Mesenchymal stem cell (in vitro differentiated cells and primary cell): ENCODE measurements at regions not wholly inside any gene's neighbourhood (a gene's known extent, or its start where the extent isn't known, plus 50 kb on each side); places are given as distances from the start of the nearest gene placed in this dataset.

Experiments
- DNase-seq: peaks from one replicate; pipeline ENCODE4 v3.0.0-alpha.2; 2013
- H2AFZ ChIP-seq: one replicate; pipeline ENCODE4 v1.6.1; 2013; ENCODE audit warnings: low read depth, mild to moderate bottlenecking, control low read depth, inconsistent platforms, low read length, moderate library complexity
- H2AK5ac ChIP-seq: 2 replicates; pipeline ENCODE4 v1.6.1; 2013; ENCODE audit warnings: low read length, moderate library complexity, mild to moderate bottlenecking, inconsistent platforms; ENCODE audit not compliant: severe bottlenecking
- H2BK120ac ChIP-seq: one replicate; pipeline ENCODE4 v1.6.1; 2013; ENCODE audit warnings: low read depth, mild to moderate bottlenecking, inconsistent platforms, low read length, moderate library complexity
- H2BK12ac ChIP-seq, 2 experiments: one replicate each; pipeline ENCODE4 v1.6.1; 2013; ENCODE audit warnings: inconsistent platforms in 2 of 2, low read length in 2 of 2, mild to moderate bottlenecking in 2 of 2, moderate library complexity in 2 of 2, control low read depth in 1 of 2
- H2BK15ac ChIP-seq: one replicate; pipeline ENCODE4 v1.6.1; 2013; ENCODE audit warnings: mild to moderate bottlenecking, low read depth, inconsistent platforms; ENCODE audit not compliant: poor library complexity, severe bottlenecking
- H2BK5ac ChIP-seq: 2 replicates; pipeline ENCODE4 v1.6.1; 2013; ENCODE audit warnings: low read depth, mild to moderate bottlenecking, low read length, control low read depth, inconsistent platforms; ENCODE audit not compliant: poor library complexity, severe bottlenecking
- H3K14ac ChIP-seq, 2 experiments: one replicate each; pipeline ENCODE4 v1.6.1; 2013; ENCODE audit warnings: inconsistent platforms in 2 of 2, low read length in 2 of 2, control low read depth in 1 of 2, mild to moderate bottlenecking in 1 of 2, moderate library complexity in 1 of 2
- H3K18ac ChIP-seq, 2 experiments: one replicate each; pipeline ENCODE4 v1.6.1; 2013; ENCODE audit warnings: inconsistent platforms in 2 of 2, low read length in 2 of 2, control low read depth in 1 of 2, low read depth in 1 of 2, mild to moderate bottlenecking in 1 of 2
- H3K23ac ChIP-seq, 2 experiments: one replicate each; pipeline ENCODE4 v1.6.1; 2013; ENCODE audit warnings: inconsistent platforms in 2 of 2, low read length in 2 of 2, mild to moderate bottlenecking in 2 of 2, moderate library complexity in 2 of 2, control low read depth in 1 of 2
- H3K27ac ChIP-seq: 2 replicates; pipeline ENCODE4 v1.5.1; 2013; ENCODE audit warnings: mild to moderate bottlenecking, moderate library complexity, low read length, control low read depth, inconsistent platforms; ENCODE audit not compliant: poor library complexity, severe bottlenecking
- H3K27me3 ChIP-seq, 2 experiments: 2 replicates each; pipeline versions ENCODE4 v1.6.1 to v1.7.0; 2013; ENCODE audit warnings: low read length in 2 of 2, mild to moderate bottlenecking in 2 of 2, moderate library complexity in 2 of 2, control low read depth in 1 of 2, inconsistent platforms in 1 of 2; ENCODE audit not compliant: control insufficient read depth in 1 of 2, insufficient read depth in 1 of 2
- H3K36me3 ChIP-seq, 2 experiments: 2 replicates each; pipeline versions ENCODE4 v1.6.1 to v1.7.0; 2013; ENCODE audit warnings: low read length in 2 of 2, control low read depth in 1 of 2, inconsistent platforms in 1 of 2, low read depth in 1 of 2, mild to moderate bottlenecking in 1 of 2; ENCODE audit not compliant: insufficient read depth in 2 of 2, control insufficient read depth in 1 of 2
- H3K4ac ChIP-seq, 2 experiments: one replicate each; pipeline ENCODE4 v1.6.1; 2013; ENCODE audit warnings: inconsistent platforms in 2 of 2, low read length in 2 of 2, mild to moderate bottlenecking in 2 of 2, moderate library complexity in 2 of 2, control low read depth in 1 of 2, low read depth in 1 of 2
- H3K4me1 ChIP-seq: 2 replicates; pipeline ENCODE4 v1.6.1; 2013; ENCODE audit warnings: low read depth, low read length, control low read depth; ENCODE audit not compliant: control insufficient read depth, insufficient read depth
- H3K4me2 ChIP-seq: 2 replicates; pipeline ENCODE4 v1.6.1; 2013; ENCODE audit warnings: low read length, mild to moderate bottlenecking, inconsistent platforms; ENCODE audit not compliant: poor library complexity, severe bottlenecking
- H3K4me3 ChIP-seq, 2 experiments: 2 replicates each; pipeline versions ENCODE4 v1.5.1 to v1.7.0; 2013; ENCODE audit warnings: low read length in 2 of 2, mild to moderate bottlenecking in 2 of 2, control low read depth in 1 of 2, low read depth in 1 of 2; ENCODE audit not compliant: insufficient read depth in 1 of 2
- H3K79me1 ChIP-seq: replicated peaks from 2 replicates; pipeline ENCODE4 v1.6.1; 2013; ENCODE audit warnings: mild to moderate bottlenecking, control low read depth, low read length, inconsistent platforms; ENCODE audit not compliant: poor library complexity, severe bottlenecking
- H3K9ac ChIP-seq: 2 replicates; pipeline ENCODE4 v1.7.0; 2013; ENCODE audit warnings: mild to moderate bottlenecking, low read length, moderate library complexity
- H3K9me3 ChIP-seq: 2 replicates; pipeline ENCODE4 v1.7.0; 2013; ENCODE audit warnings: mild to moderate bottlenecking, low read length; ENCODE audit not compliant: control insufficient read depth
- H4K8ac ChIP-seq: one replicate; pipeline ENCODE4 v1.6.1; 2013; ENCODE audit warnings: inconsistent platforms, mild to moderate bottlenecking, low read length, moderate library complexity
- H4K91ac ChIP-seq: one replicate; pipeline ENCODE4 v1.6.1; 2013; ENCODE audit warnings: mild to moderate bottlenecking, low read length, inconsistent platforms
- WGBS: methylation state at CpG from one replicate; pipeline ENCODE4 v1.1.7; 2013; ENCODE audit warnings: mixed read lengths; 5-methylcytosine and 5-hydroxymethylcytosine counted together

DNA sequence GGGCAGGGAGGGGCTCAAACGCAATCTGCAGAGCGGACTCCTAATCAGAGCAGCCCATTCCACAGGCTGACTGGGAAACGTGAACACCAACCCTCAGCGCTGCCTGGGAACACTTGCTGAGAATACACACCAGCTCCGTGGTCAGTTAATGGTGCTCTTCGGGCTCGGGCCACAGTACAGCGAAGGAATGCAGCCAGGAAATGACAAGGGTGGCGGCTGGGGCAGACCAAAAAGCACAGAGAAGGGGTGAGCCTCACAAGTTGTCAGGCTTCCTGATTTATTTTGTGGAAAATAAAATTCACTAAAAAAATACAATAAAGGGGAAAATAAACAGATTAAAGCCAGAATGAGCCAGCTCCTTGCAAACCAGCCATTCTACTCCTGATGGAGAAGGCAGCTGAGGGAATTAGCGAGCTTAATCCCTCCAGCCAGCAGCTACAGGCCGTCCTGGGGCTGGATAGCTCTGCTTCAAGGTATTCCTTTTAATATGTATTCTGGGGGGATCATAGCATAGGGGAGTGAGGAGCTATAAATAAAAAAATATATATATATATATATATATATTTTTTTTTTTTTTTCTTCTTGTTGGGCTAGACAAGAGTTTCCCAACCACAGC, 165.5 kb upstream of the NTM start:
- no peak overlapping the region for H4K8ac ChIP-seq
- no peak overlapping the region for H2BK120ac ChIP-seq
- no peaks in the 10 kb centered on the region for H3K9me3 ChIP-seq
- H2BK5ac ChIP-seq: no peak overlapping the region
- H3K23ac ChIP-seq: no peak overlapping the region
- peaks cover 0 to 41% of the 10 kb centered on the region in 2 experiments for H3K27me3 ChIP-seq
- H2BK15ac ChIP-seq: no peak overlapping the region
- no peak for DNase-seq
- H3K4me2 ChIP-seq: no peak overlapping the region
- H3K9ac ChIP-seq: no peak overlapping the region
- H2BK12ac ChIP-seq: no peak overlapping the region
- no peaks in the 10 kb centered on the region for H3K36me3 ChIP-seq
- H3K79me1 ChIP-seq: no peaks in the 10 kb centered on the region
- no peak overlapping the region for H2AK5ac ChIP-seq
- H3K27ac ChIP-seq: no peak overlapping the region
- no peak overlapping the region for H3K4me3 ChIP-seq
- no peak overlapping the region for H3K18ac ChIP-seq
- 68% methylated on average over 8 of the region's 11 CpGs for WGBS
- H2AFZ ChIP-seq: no peak overlapping the region
- H3K4me1 ChIP-seq: no peaks in the 10 kb centered on the region
- H3K4ac ChIP-seq: no peak overlapping the region
- no peak overlapping the region for H4K91ac ChIP-seq
- no peak overlapping the region for H3K14ac ChIP-seq

DNA sequence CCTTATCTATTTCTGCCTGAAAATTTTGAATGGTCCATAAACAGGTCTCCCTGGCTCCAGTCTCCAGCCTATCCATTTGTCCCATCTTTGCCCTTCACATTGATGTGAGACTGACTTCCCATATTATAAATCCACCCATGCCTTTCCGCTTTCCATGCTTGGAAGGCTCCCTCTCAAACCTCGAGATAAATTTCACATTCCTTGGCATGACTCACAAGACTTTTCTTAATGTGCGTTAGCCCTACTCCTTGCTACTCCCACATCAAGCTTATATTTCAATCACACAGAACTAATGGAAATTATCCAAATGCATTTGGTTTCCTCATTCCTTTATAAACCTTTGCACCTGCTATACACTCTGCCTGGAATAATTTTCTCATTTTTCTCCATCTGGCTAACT, 163.7 kb upstream of the NTM start:
- no peak overlapping the region for H4K8ac ChIP-seq
- no peak overlapping the region for H2AFZ ChIP-seq
- no peaks in the 10 kb centered on the region for H3K36me3 ChIP-seq
- no peak overlapping the region for H3K27ac ChIP-seq
- H3K27me3 ChIP-seq: peaks cover 0 to 32% of the 10 kb centered on the region in 2 experiments
- no peak overlapping the region for H3K4ac ChIP-seq
- H3K9ac ChIP-seq: no peak overlapping the region
- H3K4me3 ChIP-seq: no peak overlapping the region
- no peaks in the 10 kb centered on the region for H3K4me1 ChIP-seq
- H3K23ac ChIP-seq: no peak overlapping the region
- no peak overlapping the region for H3K4me2 ChIP-seq
- no peak overlapping the region for H2AK5ac ChIP-seq
- no peak overlapping the region for H3K14ac ChIP-seq
- H2BK12ac ChIP-seq: no peak overlapping the region
- no peaks in the 10 kb centered on the region for H3K9me3 ChIP-seq
- no peak overlapping the region for H4K91ac ChIP-seq
- DNase-seq: no peak
- 58% methylated on average over 3 of the region's 3 CpGs for WGBS
- H3K18ac ChIP-seq: no peak overlapping the region
- H3K79me1 ChIP-seq: no peaks in the 10 kb centered on the region
- H2BK15ac ChIP-seq: no peak overlapping the region
- H2BK120ac ChIP-seq: no peak overlapping the region
- H2BK5ac ChIP-seq: no peak overlapping the region

DNA sequence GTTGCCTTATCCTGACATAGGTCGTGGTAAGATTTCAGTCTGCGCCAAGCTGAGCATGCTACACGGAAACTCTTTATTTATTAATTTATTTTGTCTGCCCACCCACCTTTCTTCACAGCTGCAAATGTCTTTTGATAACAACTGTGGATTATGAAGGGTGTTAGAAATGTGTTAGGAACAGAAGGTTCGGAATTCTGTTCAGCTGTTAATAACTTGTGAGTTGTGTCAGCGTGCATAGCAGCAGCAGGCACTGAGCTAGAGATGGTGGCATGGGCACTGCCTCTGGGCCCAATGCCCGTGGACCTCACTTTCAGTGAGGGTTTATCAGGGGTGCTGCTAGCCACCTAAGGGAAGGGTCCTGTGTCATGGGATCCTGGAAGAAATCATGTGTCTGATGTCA, 162.5 kb upstream of the NTM start:
- H3K23ac ChIP-seq: no peak overlapping the region
- no peak overlapping the region for H3K27ac ChIP-seq
- H2AK5ac ChIP-seq: no peak overlapping the region
- H2BK15ac ChIP-seq: no peak overlapping the region
- H2BK12ac ChIP-seq: no peak overlapping the region
- H3K4me1 ChIP-seq: no peaks in the 10 kb centered on the region
- 71% methylated on average over 4 of the region's 6 CpGs for WGBS
- H3K79me1 ChIP-seq: no peaks in the 10 kb centered on the region
- H4K8ac ChIP-seq: no peak overlapping the region
- no peak overlapping the region for H2BK120ac ChIP-seq
- no peak overlapping the region for H3K4me2 ChIP-seq
- no peak overlapping the region for H3K4ac ChIP-seq
- peaks cover 0 to 28% of the 10 kb centered on the region in 2 experiments for H3K27me3 ChIP-seq
- no peaks in the 10 kb centered on the region for H3K9me3 ChIP-seq
- no peak overlapping the region for H3K4me3 ChIP-seq
- no peaks in the 10 kb centered on the region for H3K36me3 ChIP-seq
- H3K18ac ChIP-seq: no peak overlapping the region
- H2AFZ ChIP-seq: no peak overlapping the region
- no peak overlapping the region for H3K9ac ChIP-seq
- no peak for DNase-seq
- H4K91ac ChIP-seq: no peak overlapping the region
- H2BK5ac ChIP-seq: no peak overlapping the region
- H3K14ac ChIP-seq: no peak overlapping the region

DNA sequence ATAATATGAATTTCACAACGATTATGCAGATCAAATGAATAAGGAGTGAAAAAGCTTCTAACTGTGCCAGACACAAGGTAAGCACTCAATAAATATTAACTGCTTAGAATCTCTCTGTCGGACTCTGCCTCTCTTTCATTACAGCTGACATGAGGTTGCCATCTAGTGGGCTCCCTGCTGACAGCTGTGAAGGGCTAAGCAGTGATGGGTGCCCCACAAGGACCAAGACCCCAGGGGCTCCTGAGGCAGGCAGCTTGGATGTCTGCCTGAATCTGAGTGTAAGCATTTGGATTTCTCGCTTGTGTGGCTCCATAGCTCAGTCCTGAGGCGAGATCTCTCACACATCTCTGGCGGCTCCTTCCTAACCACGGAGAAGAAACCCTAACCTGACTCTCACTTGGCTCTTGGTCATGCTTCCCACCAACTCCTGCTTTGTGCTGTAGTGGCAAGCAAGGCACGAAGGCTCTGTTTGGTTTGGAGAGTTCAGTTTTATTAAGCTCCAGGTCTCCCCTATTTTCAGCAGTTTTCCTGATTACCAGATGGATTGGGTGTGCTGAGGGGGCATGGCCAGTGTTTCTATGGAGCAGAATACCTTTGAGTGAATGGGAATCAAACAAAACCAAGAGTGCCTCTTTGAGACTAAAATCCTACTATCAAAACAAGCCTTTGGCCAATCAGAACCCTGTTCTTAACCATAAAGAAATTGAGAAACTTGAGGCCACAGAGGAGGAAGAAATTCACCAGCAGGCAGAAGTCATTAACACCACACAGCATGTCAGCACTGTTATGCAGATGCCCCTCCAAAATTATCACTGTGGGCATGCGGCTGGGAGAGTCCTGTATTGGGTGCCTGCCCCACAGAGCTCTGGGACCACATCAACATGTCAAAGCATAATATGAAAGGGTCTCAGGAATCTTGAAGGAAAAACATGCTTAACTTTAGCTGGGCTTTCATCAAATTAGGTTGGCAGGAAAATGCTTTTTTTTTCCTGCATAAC, 152.8 kb upstream of the NTM start:
- H2BK5ac ChIP-seq: no peak overlapping the region
- 41% methylated on average over 6 of the region's 8 CpGs for WGBS
- no peaks in the 10 kb centered on the region for H3K79me1 ChIP-seq
- H3K9me3 ChIP-seq: no peaks in the 10 kb centered on the region
- H2BK120ac ChIP-seq: no peak overlapping the region
- no peak overlapping the region for H3K27ac ChIP-seq
- no peak overlapping the region for H3K4ac ChIP-seq
- no peak overlapping the region for H3K23ac ChIP-seq
- no peak overlapping the region for H3K18ac ChIP-seq
- no peak overlapping the region for H3K9ac ChIP-seq
- no peak overlapping the region for H2BK15ac ChIP-seq
- H2AFZ ChIP-seq: no peak overlapping the region
- H3K27me3 ChIP-seq: peaks cover 0 to 18% of the 10 kb centered on the region in 2 experiments
- no peak overlapping the region for H4K8ac ChIP-seq
- H3K4me3 ChIP-seq: no peak overlapping the region
- no peak overlapping the region for H4K91ac ChIP-seq
- H2BK12ac ChIP-seq: no peak overlapping the region
- H3K14ac ChIP-seq: no peak overlapping the region
- no peak overlapping the region for H3K4me2 ChIP-seq
- no peak overlapping the region for H2AK5ac ChIP-seq
- H3K36me3 ChIP-seq: no peaks in the 10 kb centered on the region
- no peaks in the 10 kb centered on the region for H3K4me1 ChIP-seq
- no peak for DNase-seq
